ENCODE measurements at regions not wholly inside any gene's neighbourhood (a gene's known extent, or its start where the extent isn't known, plus 50 kb on each side); places are given as distances from the start of the nearest gene placed in this dataset.

DNA sequence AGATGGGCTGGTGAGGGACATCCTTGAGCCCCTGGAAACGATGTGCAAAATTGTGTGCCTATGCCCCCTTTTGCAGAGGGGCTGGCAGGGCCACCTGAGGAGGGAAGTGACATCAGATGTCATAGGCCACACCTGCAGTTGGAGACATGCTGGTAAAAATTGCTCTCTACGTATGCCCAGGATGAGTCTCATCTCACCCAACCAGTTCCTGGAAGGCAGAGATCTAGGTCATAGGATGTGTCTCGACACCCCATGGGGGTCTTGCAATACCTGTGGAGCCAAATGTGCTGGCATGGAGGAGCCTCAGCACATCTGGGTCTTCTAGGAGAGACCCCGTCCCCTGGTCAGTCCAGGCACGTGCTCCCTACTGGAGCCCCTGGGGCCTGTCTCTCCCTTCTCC lies 96.5 kb upstream of the TLE3 start:
- no peak for TF ChIP-seq TAF1 (IDR thresholded peaks at IDR 0.05; ENCODE audit: borderline replicate concordance, insufficient read depth, low read length)
- TF ChIP-seq SIN3A (IDR thresholded peaks at IDR 0.05; ENCODE audit: borderline replicate concordance, insufficient read depth, low read length): no peak
- no peak for TF ChIP-seq POLR2AphosphoS5 (IDR thresholded peaks at IDR 0.05; ENCODE audit: low read depth, low read length)
- no peak for TF ChIP-seq FOXP2 (optimal IDR thresholded peaks at IDR 0.05; ENCODE audit: borderline replicate concordance, extremely low read depth, extremely low read length, insufficient read depth)
- TF ChIP-seq, protein P1, sequence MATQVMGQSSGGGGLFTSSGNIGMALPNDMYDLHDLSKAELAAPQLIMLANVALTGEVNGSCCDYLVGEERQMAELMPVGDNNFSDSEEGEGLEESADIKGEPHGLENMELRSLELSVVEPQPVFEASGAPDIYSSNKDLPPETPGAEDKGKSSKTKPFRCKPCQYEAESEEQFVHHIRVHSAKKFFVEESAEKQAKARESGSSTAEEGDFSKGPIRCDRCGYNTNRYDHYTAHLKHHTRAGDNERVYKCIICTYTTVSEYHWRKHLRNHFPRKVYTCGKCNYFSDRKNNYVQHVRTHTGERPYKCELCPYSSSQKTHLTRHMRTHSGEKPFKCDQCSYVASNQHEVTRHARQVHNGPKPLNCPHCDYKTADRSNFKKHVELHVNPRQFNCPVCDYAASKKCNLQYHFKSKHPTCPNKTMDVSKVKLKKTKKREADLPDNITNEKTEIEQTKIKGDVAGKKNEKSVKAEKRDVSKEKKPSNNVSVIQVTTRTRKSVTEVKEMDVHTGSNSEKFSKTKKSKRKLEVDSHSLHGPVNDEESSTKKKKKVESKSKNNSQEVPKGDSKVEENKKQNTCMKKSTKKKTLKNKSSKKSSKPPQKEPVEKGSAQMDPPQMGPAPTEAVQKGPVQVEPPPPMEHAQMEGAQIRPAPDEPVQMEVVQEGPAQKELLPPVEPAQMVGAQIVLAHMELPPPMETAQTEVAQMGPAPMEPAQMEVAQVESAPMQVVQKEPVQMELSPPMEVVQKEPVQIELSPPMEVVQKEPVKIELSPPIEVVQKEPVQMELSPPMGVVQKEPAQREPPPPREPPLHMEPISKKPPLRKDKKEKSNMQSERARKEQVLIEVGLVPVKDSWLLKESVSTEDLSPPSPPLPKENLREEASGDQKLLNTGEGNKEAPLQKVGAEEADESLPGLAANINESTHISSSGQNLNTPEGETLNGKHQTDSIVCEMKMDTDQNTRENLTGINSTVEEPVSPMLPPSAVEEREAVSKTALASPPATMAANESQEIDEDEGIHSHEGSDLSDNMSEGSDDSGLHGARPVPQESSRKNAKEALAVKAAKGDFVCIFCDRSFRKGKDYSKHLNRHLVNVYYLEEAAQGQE (IDR thresholded peaks at IDR 0.05; ENCODE audit: insufficient read depth in 1 of 2, low read depth in 2 of 2, low read length in 2 of 2): no peak

DNA sequence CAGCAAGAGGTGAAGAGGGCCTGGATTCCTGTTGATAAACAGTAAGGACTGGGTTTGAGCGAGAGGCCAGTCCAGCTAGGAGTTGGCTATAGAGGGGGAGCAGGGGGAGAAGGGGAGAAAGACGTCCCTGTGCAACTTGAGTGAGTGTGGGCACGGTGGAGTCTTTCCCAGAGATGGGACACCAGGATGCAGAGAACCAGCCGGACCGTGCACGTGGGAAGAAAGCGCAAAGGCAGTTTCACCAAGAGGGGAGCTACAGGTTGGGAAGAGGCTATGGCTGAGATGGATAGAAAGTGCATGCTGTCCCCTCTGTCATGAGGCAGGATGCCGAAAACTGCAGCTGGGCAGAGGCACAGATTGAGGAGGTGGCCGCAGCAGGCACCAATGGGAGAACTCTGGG lies 96.0 kb upstream of the TLE3 start:
- TF ChIP-seq POLR2AphosphoS5 (IDR thresholded peaks at IDR 0.05; ENCODE audit: low read depth, low read length) (no peak), TAF1 (IDR thresholded peaks at IDR 0.05; ENCODE audit: borderline replicate concordance, insufficient read depth, low read length) (no peak), FOXP2 (optimal IDR thresholded peaks at IDR 0.05; ENCODE audit: borderline replicate concordance, extremely low read depth, extremely low read length, insufficient read depth) (no peak), SIN3A (IDR thresholded peaks at IDR 0.05; ENCODE audit: borderline replicate concordance, insufficient read depth, low read length) (no peak)
- TF ChIP-seq, protein P1 (IDR thresholded peaks at IDR 0.05; ENCODE audit: insufficient read depth in 1 of 2, low read depth in 2 of 2, low read length in 2 of 2): no peak

DNA sequence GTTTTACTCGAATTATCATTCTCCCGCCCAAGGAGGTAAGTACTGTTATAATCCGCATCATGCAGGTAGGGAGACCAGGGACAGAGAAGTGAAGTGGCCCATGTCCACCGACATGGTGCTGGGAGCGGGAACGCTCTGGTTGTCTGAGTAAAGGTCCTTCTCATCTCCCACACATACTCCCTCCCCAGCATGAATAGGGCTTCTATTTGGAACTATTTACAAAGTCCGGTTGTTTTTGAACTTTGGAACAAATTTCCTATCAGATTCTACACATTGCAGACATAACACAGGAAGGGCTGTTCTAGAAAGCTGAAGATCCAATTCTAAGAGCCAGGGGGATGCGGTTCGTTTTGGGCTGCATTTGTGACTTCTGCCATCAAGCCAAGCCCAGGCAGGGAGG lies 94.8 kb upstream of the TLE3 start:
- TF ChIP-seq FOXP2 (optimal IDR thresholded peaks at IDR 0.05; ENCODE audit: borderline replicate concordance, extremely low read depth, extremely low read length, insufficient read depth) (no peak), SIN3A (IDR thresholded peaks at IDR 0.05; ENCODE audit: borderline replicate concordance, insufficient read depth, low read length) (no peak), TAF1 (IDR thresholded peaks at IDR 0.05; ENCODE audit: borderline replicate concordance, insufficient read depth, low read length) (no peak)
- TF ChIP-seq, protein P1 (IDR thresholded peaks at IDR 0.05; ENCODE audit: insufficient read depth in 1 of 2, low read depth in 2 of 2, low read length in 2 of 2): no peak

- TF ChIP-seq SIN3A (IDR thresholded peaks at IDR 0.05; ENCODE audit: borderline replicate concordance, insufficient read depth, low read length) (no peak), TAF1 (IDR thresholded peaks at IDR 0.05; ENCODE audit: borderline replicate concordance, insufficient read depth, low read length) (no peak)
Measured at GRCh38 chr15:70192041-70192440, 94.3 kb upstream of the TLE3 start.

- TF ChIP-seq SIN3A (IDR thresholded peaks at IDR 0.05; ENCODE audit: borderline replicate concordance, insufficient read depth, low read length) (no peak), POLR2AphosphoS5 (IDR thresholded peaks at IDR 0.05; ENCODE audit: low read depth, low read length) (no peak), TAF1 (IDR thresholded peaks at IDR 0.05; ENCODE audit: borderline replicate concordance, insufficient read depth, low read length) (no peak), FOXP2 (optimal IDR thresholded peaks at IDR 0.05; ENCODE audit: borderline replicate concordance, extremely low read depth, extremely low read length, insufficient read depth) (no peak)
- TF ChIP-seq, protein P1 (IDR thresholded peaks at IDR 0.05; ENCODE audit: insufficient read depth in 1 of 2, low read depth in 2 of 2, low read length in 2 of 2): no peak
Measured at GRCh38 chr15:70190965-70191364, 93.2 kb upstream of the TLE3 start.
